GM12878 (cell line): ENCODE measurements at regions not wholly inside any gene's neighbourhood (a gene's known extent, or its start where the extent isn't known, plus 50 kb on each side); places are given as distances from the start of the nearest gene placed in this dataset.

Experiments used
- CHD1 ChIP-seq: IDR thresholded peaks from 2 replicates; pipeline ENCODE4 v1.6.1; 2012; ENCODE audit warnings: low read depth, low read length, improper control_type of control experiment
- CREB1 ChIP-seq: IDR thresholded peaks from 2 replicates; pipeline ENCODE4 v1.6.1; 2012; ENCODE audit warnings: low read depth, mild to moderate bottlenecking, inconsistent platforms
- CTCF ChIP-seq, 3 experiments: IDR thresholded peaks in 2 of 3; conservative IDR thresholded peaks in 1 of 3; 2 replicates each; pipeline ENCODE4 v1.5.1; 2011; ENCODE audit warnings: low read depth in 3 of 3, low read length in 3 of 3, mild to moderate bottlenecking in 3 of 3, control low read depth in 2 of 3, moderate library complexity in 2 of 3, inconsistent platforms in 1 of 3, mixed read lengths in 1 of 3; ENCODE audit not compliant: control insufficient read depth in 2 of 3, insufficient read depth in 1 of 3; ENCODE audit errors: extremely low read depth in 1 of 3
- EP300 ChIP-seq, 2 experiments: fragments of 150-350 bp in 1 of 2; IDR thresholded peaks; 2 replicates each; pipeline ENCODE4 v1.6.1; 2011 to 2012; ENCODE audit warnings: low read depth in 2 of 2, low read length in 2 of 2, borderline replicate concordance in 1 of 2, improper control_type of control experiment in 1 of 2, inconsistent platforms in 1 of 2; ENCODE audit not compliant: control insufficient read depth in 1 of 2
- FOXM1 ChIP-seq: IDR thresholded peaks from 2 replicates; pipeline ENCODE4 v1.6.1; 2012; ENCODE audit warnings: low read depth, mild to moderate bottlenecking, inconsistent platforms, low read length, moderate library complexity
- HCFC1 ChIP-seq: fragments of 150-350 bp; IDR thresholded peaks from 2 replicates; pipeline ENCODE4 v1.6.1; 2014; ENCODE audit warnings: low read length
- LARP7 ChIP-seq: fragments of 450-650 bp; IDR thresholded peaks from 2 replicates; pipeline ENCODE4 v1.6.1; 2017; ENCODE audit warnings: mild to moderate bottlenecking
- NFIC ChIP-seq: IDR thresholded peaks from 2 replicates; pipeline ENCODE4 v1.6.1; 2012; ENCODE audit warnings: low read depth, mild to moderate bottlenecking, inconsistent platforms, low read length, moderate library complexity
- NR2F1 ChIP-seq: fragments of 450-650 bp; conservative IDR thresholded peaks from 2 replicates; pipeline ENCODE4 v1.6.1; 2017; ENCODE audit warnings: mild to moderate bottlenecking
- POLR2A ChIP-seq: IDR thresholded peaks from 2 replicates; pipeline ENCODE4 v1.6.1; 2011; ENCODE audit warnings: low read depth, mild to moderate bottlenecking, low read length
- POLR2AphosphoS2 ChIP-seq: IDR thresholded peaks from 2 replicates; pipeline ENCODE4 v1.6.1; 2011; ENCODE audit warnings: low read depth, mild to moderate bottlenecking, low read length, improper control_type of control experiment, moderate library complexity
- YY1 ChIP-seq: IDR thresholded peaks from 2 replicates; pipeline ENCODE4 v1.6.1; 2011; ENCODE audit warnings: low read depth, mild to moderate bottlenecking, low read length
- TF ChIP-seq, protein P1 (sequence below): fragments of 450-650 bp; IDR thresholded peaks from 2 replicates; pipeline ENCODE4 v1.6.1; 2018; ENCODE audit warnings: borderline replicate concordance, mild to moderate bottlenecking; ENCODE audit not compliant: partially characterized antibody

DNA sequence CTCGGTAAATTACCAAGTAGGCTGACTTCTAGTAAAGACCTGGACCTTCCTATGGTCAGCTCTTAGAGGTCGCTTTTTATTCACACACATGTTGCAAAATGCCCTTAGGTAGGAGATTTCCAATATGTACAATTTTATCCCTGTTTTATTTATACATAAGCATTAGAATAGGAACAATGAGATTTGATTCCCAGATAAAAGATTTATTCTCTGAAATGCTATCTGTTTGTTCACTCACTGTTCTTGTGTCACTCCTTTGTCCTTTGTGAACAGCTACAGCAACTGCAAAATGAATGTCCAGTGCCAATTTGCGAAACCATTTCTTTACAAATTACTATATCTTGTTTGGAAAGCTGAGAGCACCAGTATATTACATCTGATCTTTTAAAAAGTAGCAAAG, 991.5 kb upstream of the TYRP1 start:
- TF ChIP-seq CTCF (IDR thresholded peaks at IDR 0.05 in 2 of 3, conservative IDR thresholded peaks at IDR 0.05 in 1 of 3; ENCODE audit: control insufficient read depth in 2 of 3, extremely low read depth in 1 of 3, insufficient read depth in 1 of 3, low read depth in 3 of 3, low read length in 3 of 3) = no peak
- no peak for TF ChIP-seq CREB1
- TF ChIP-seq HCFC1 = no peak
- TF ChIP-seq, protein P1, sequence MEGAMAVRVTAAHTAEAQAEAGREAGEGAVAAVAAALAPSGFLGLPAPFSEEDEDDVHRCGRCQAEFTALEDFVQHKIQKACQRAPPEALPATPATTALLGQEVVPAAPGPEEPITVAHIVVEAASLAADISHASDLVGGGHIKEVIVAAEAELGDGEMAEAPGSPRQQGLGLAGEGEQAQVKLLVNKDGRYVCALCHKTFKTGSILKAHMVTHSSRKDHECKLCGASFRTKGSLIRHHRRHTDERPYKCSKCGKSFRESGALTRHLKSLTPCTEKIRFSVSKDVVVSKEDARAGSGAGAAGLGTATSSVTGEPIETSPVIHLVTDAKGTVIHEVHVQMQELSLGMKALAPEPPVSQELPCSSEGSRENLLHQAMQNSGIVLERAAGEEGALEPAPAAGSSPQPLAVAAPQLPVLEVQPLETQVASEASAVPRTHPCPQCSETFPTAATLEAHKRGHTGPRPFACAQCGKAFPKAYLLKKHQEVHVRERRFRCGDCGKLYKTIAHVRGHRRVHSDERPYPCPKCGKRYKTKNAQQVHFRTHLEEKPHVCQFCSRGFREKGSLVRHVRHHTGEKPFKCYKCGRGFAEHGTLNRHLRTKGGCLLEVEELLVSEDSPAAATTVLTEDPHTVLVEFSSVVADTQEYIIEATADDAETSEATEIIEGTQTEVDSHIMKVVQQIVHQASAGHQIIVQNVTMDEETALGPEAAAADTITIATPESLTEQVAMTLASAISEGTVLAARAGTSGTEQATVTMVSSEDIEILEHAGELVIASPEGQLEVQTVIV = no peak
- no peak for TF ChIP-seq YY1
- TF ChIP-seq FOXM1 = no peak
- TF ChIP-seq LARP7 = no peak
- no peak for TF ChIP-seq NR2F1
- no peak for TF ChIP-seq POLR2AphosphoS2
- TF ChIP-seq NFIC = no peak
- no peak for TF ChIP-seq EP300 (IDR thresholded peaks at IDR 0.05; ENCODE audit: borderline replicate concordance in 1 of 2, control insufficient read depth in 1 of 2, low read depth in 2 of 2, low read length in 2 of 2)
- no peak for TF ChIP-seq POLR2A
- TF ChIP-seq CHD1 = no peak
